Mesenchymal stem cell (in vitro differentiated cells and primary cell): ENCODE measurements at regions not wholly inside any gene's neighbourhood (a gene's known extent, or its start where the extent isn't known, plus 50 kb on each side); places are given as distances from the start of the nearest gene placed in this dataset.

Experiments
- DNase-seq: peaks from one replicate; pipeline ENCODE4 v3.0.0-alpha.2; 2013
- H2AFZ ChIP-seq: one replicate; pipeline ENCODE4 v1.6.1; 2013; ENCODE audit warnings: low read depth, mild to moderate bottlenecking, control low read depth, inconsistent platforms, low read length, moderate library complexity
- H2AK5ac ChIP-seq: 2 replicates; pipeline ENCODE4 v1.6.1; 2013; ENCODE audit warnings: low read length, moderate library complexity, mild to moderate bottlenecking, inconsistent platforms; ENCODE audit not compliant: severe bottlenecking
- H2BK120ac ChIP-seq: one replicate; pipeline ENCODE4 v1.6.1; 2013; ENCODE audit warnings: low read depth, mild to moderate bottlenecking, inconsistent platforms, low read length, moderate library complexity
- H2BK12ac ChIP-seq, 2 experiments: one replicate each; pipeline ENCODE4 v1.6.1; 2013; ENCODE audit warnings: inconsistent platforms in 2 of 2, low read length in 2 of 2, mild to moderate bottlenecking in 2 of 2, moderate library complexity in 2 of 2, control low read depth in 1 of 2
- H2BK15ac ChIP-seq: one replicate; pipeline ENCODE4 v1.6.1; 2013; ENCODE audit warnings: mild to moderate bottlenecking, low read depth, inconsistent platforms; ENCODE audit not compliant: poor library complexity, severe bottlenecking
- H2BK5ac ChIP-seq: 2 replicates; pipeline ENCODE4 v1.6.1; 2013; ENCODE audit warnings: low read depth, mild to moderate bottlenecking, low read length, control low read depth, inconsistent platforms; ENCODE audit not compliant: poor library complexity, severe bottlenecking
- H3K14ac ChIP-seq, 2 experiments: one replicate each; pipeline ENCODE4 v1.6.1; 2013; ENCODE audit warnings: inconsistent platforms in 2 of 2, low read length in 2 of 2, control low read depth in 1 of 2, mild to moderate bottlenecking in 1 of 2, moderate library complexity in 1 of 2
- H3K18ac ChIP-seq, 2 experiments: one replicate each; pipeline ENCODE4 v1.6.1; 2013; ENCODE audit warnings: inconsistent platforms in 2 of 2, low read length in 2 of 2, control low read depth in 1 of 2, low read depth in 1 of 2, mild to moderate bottlenecking in 1 of 2
- H3K23ac ChIP-seq, 2 experiments: one replicate each; pipeline ENCODE4 v1.6.1; 2013; ENCODE audit warnings: inconsistent platforms in 2 of 2, low read length in 2 of 2, mild to moderate bottlenecking in 2 of 2, moderate library complexity in 2 of 2, control low read depth in 1 of 2
- H3K27ac ChIP-seq: 2 replicates; pipeline ENCODE4 v1.5.1; 2013; ENCODE audit warnings: mild to moderate bottlenecking, moderate library complexity, low read length, control low read depth, inconsistent platforms; ENCODE audit not compliant: poor library complexity, severe bottlenecking
- H3K27me3 ChIP-seq, 2 experiments: 2 replicates each; pipeline versions ENCODE4 v1.6.1 to v1.7.0; 2013; ENCODE audit warnings: low read length in 2 of 2, mild to moderate bottlenecking in 2 of 2, moderate library complexity in 2 of 2, control low read depth in 1 of 2, inconsistent platforms in 1 of 2; ENCODE audit not compliant: control insufficient read depth in 1 of 2, insufficient read depth in 1 of 2
- H3K36me3 ChIP-seq, 2 experiments: 2 replicates each; pipeline versions ENCODE4 v1.6.1 to v1.7.0; 2013; ENCODE audit warnings: low read length in 2 of 2, control low read depth in 1 of 2, inconsistent platforms in 1 of 2, low read depth in 1 of 2, mild to moderate bottlenecking in 1 of 2; ENCODE audit not compliant: insufficient read depth in 2 of 2, control insufficient read depth in 1 of 2
- H3K4ac ChIP-seq, 2 experiments: one replicate each; pipeline ENCODE4 v1.6.1; 2013; ENCODE audit warnings: inconsistent platforms in 2 of 2, low read length in 2 of 2, mild to moderate bottlenecking in 2 of 2, moderate library complexity in 2 of 2, control low read depth in 1 of 2, low read depth in 1 of 2
- H3K4me1 ChIP-seq: 2 replicates; pipeline ENCODE4 v1.6.1; 2013; ENCODE audit warnings: low read depth, low read length, control low read depth; ENCODE audit not compliant: control insufficient read depth, insufficient read depth
- H3K4me2 ChIP-seq: 2 replicates; pipeline ENCODE4 v1.6.1; 2013; ENCODE audit warnings: low read length, mild to moderate bottlenecking, inconsistent platforms; ENCODE audit not compliant: poor library complexity, severe bottlenecking
- H3K4me3 ChIP-seq, 2 experiments: 2 replicates each; pipeline versions ENCODE4 v1.5.1 to v1.7.0; 2013; ENCODE audit warnings: low read length in 2 of 2, mild to moderate bottlenecking in 2 of 2, control low read depth in 1 of 2, low read depth in 1 of 2; ENCODE audit not compliant: insufficient read depth in 1 of 2
- H3K79me1 ChIP-seq: replicated peaks from 2 replicates; pipeline ENCODE4 v1.6.1; 2013; ENCODE audit warnings: mild to moderate bottlenecking, control low read depth, low read length, inconsistent platforms; ENCODE audit not compliant: poor library complexity, severe bottlenecking
- H3K9ac ChIP-seq: 2 replicates; pipeline ENCODE4 v1.7.0; 2013; ENCODE audit warnings: mild to moderate bottlenecking, low read length, moderate library complexity
- H3K9me3 ChIP-seq: 2 replicates; pipeline ENCODE4 v1.7.0; 2013; ENCODE audit warnings: mild to moderate bottlenecking, low read length; ENCODE audit not compliant: control insufficient read depth
- H4K8ac ChIP-seq: one replicate; pipeline ENCODE4 v1.6.1; 2013; ENCODE audit warnings: inconsistent platforms, mild to moderate bottlenecking, low read length, moderate library complexity
- H4K91ac ChIP-seq: one replicate; pipeline ENCODE4 v1.6.1; 2013; ENCODE audit warnings: mild to moderate bottlenecking, low read length, inconsistent platforms
- WGBS: methylation state at CpG from one replicate; pipeline ENCODE4 v1.1.7; 2013; ENCODE audit warnings: mixed read lengths; 5-methylcytosine and 5-hydroxymethylcytosine counted together

GRCh38 chr3:194082743-194083636, 53.0 kb upstream of the HES1 start:
- H3K14ac ChIP-seq, result peak overlapping the region in 1 of 2 experiments; percentile 23
- peak overlapping the region; percentile 50 for H2BK15ac ChIP-seq
- no peak overlapping the region for H3K23ac ChIP-seq
- peaks cover 0 to 25% of the 10 kb centered on the region in 2 experiments for H3K27me3 ChIP-seq
- no peaks in the 10 kb centered on the region for H3K36me3 ChIP-seq
- peak overlapping the region; percentile 92 for H4K8ac ChIP-seq
- 36% methylated on average over 18 of the region's 18 CpGs for whole genome bisulfite sequencing
- H3K4ac ChIP-seq, result peak overlapping the region; percentile 62 to 85
- no peak overlapping the region for H3K4me2 ChIP-seq
- H3K18ac ChIP-seq, result peak overlapping the region; percentile 70 to 89
- H3K27ac ChIP-seq, result no peak overlapping the region
- no peak overlapping the region for H3K9ac ChIP-seq
- H2AFZ ChIP-seq, result no peak overlapping the region
- peaks cover 30% of the 10 kb centered on the region for H3K4me1 ChIP-seq
- H3K79me1 ChIP-seq, result no peaks in the 10 kb centered on the region
- H2BK120ac ChIP-seq, result peak overlapping the region; percentile 96
- no peak overlapping the region for H2AK5ac ChIP-seq
- peak overlapping the region; percentile 73 to 99 for H2BK12ac ChIP-seq
- no peak overlapping the region for H2BK5ac ChIP-seq
- peak overlapping the region; percentile 95 for H4K91ac ChIP-seq
- no peaks in the 10 kb centered on the region for H3K9me3 ChIP-seq
- H3K4me3 ChIP-seq, result no peak overlapping the region
- DNase-seq, result peak; percentile 89

GRCh38 chr3:194083637-194084224, 52.2 kb upstream of the HES1 start:
- 87% methylated on average over 4 of the region's 6 CpGs for WGBS
- peak overlapping the region; percentile 70 to 89 for H3K18ac ChIP-seq

GRCh38 chr3:194084284-194084683, 51.7 kb upstream of the HES1 start:
- H2BK12ac ChIP-seq, result peak overlapping the region; percentile 66 to 81
- peaks cover 0 to 16% of the 10 kb centered on the region in 2 experiments for H3K27me3 ChIP-seq

More at GRCh38 chr3:194083637-194084224, 52.2 kb upstream of the HES1 start:
- Histone ChIP-seq H4K8ac (peak overlapping the region; percentile 92), H3K27me3 (peaks cover 0 to 18% of the 10 kb centered on the region in 2 experiments), H4K91ac (peak overlapping the region; percentile 95), H3K14ac (peak overlapping the region in 1 of 2 experiments; percentile 23), H3K4me2 (no peak overlapping the region), H2BK120ac (peak overlapping the region; percentile 96), H2AFZ (no peak overlapping the region), H2BK15ac (peak overlapping the region; percentile 50), H3K9ac (no peak overlapping the region), H3K9me3 (no peaks in the 10 kb centered on the region), H3K4me3 (no peak overlapping the region), H2BK12ac (peak overlapping the region; percentile 73 to 99), H3K79me1 (no peaks in the 10 kb centered on the region), H2AK5ac (peak overlapping the region; percentile 42), H2BK5ac (no peak overlapping the region), H3K36me3 (no peaks in the 10 kb centered on the region), H3K27ac (no peak overlapping the region), H3K4me1 (peaks cover 34% of the 10 kb centered on the region), H3K4ac (peak overlapping the region; percentile 62 to 85), H3K23ac (no peak overlapping the region)
- DNase-seq, result peak; percentile 37

More at GRCh38 chr3:194084284-194084683, 51.7 kb upstream of the HES1 start:
- Histone ChIP-seq H3K9me3 (no peaks in the 10 kb centered on the region), H3K9ac (no peak overlapping the region), H2BK15ac (peak overlapping the region; percentile 55), H2AFZ (no peak overlapping the region), H3K4me3 (no peak overlapping the region), H3K23ac (no peak overlapping the region), H2BK5ac (no peak overlapping the region), H4K8ac (no peak overlapping the region), H4K91ac (peak overlapping the region; percentile 53), H2AK5ac (peak overlapping the region; percentile 80), H3K18ac (peak overlapping the region in 1 of 2 experiments; percentile 49), H3K27ac (no peak overlapping the region), H3K4me2 (no peak overlapping the region), H3K14ac (no peak overlapping the region), H3K36me3 (no peaks in the 10 kb centered on the region), H3K79me1 (no peaks in the 10 kb centered on the region), H3K4me1 (peaks cover 38% of the 10 kb centered on the region), H3K4ac (peak overlapping the region; percentile 3 to 35), H2BK120ac (no peak overlapping the region)
- WGBS, result 90% methylated on average over 5 of the region's 5 CpGs
- no peak for DNase-seq
